GM12892 (cell line): ENCODE measurements at regions not wholly inside any gene's neighbourhood (a gene's known extent, or its start where the extent isn't known, plus 50 kb on each side); places are given as distances from the start of the nearest gene placed in this dataset.
"Not testable (repeated sequence)": the region's sequence is repeated elsewhere in the genome, so short reads cannot be mapped to it uniquely, and the experiment has no call there.

Source experiments
- DNase-seq: peaks from one replicate; pipeline ENCODE4 v3.0.0; 2011; ENCODE audit not compliant: insufficient read length
- FAIRE-seq: peaks from 2 replicates; lab custom pipeline; 2011; peaks lifted over from hg19 to GRCh38; lab: Jason Lieb, UNC
- POLR2A ChIP-seq: IDR thresholded peaks from 2 replicates; pipeline ENCODE4 v1.6.1; 2011; ENCODE audit warnings: low read depth, low read length, control low read depth
- POLR2AphosphoS5 ChIP-seq: IDR thresholded peaks from 2 replicates; pipeline ENCODE4 v1.6.1; 2011; ENCODE audit warnings: low read depth, low read length, control low read depth
- TAF1 ChIP-seq: IDR thresholded peaks from 2 replicates; pipeline ENCODE4 v1.6.1; 2011; ENCODE audit warnings: low read depth, mild to moderate bottlenecking, control low read depth, low read length, borderline replicate concordance

GRCh38 chr7:106358103-106358663 is 73.4 kb upstream of the NAMPT start:
- no peak for DNase-seq
- no peak for TF ChIP-seq POLR2A
- no peak for TF ChIP-seq TAF1
- FAIRE-seq, result no peak

- TF ChIP-seq POLR2AphosphoS5, result no peak
- no peak for TF ChIP-seq POLR2A
- no peak for TF ChIP-seq TAF1
- DNase-seq (no peak), FAIRE-seq (no peak)
Observed at GRCh38 chr7:106357675-106358074, 72.9 kb upstream of the NAMPT start.

- TF ChIP-seq POLR2A, result no peak
- no peak for TF ChIP-seq TAF1
- TF ChIP-seq POLR2AphosphoS5, result no peak
- FAIRE-seq (no peak), DNase-seq (no peak)
Observed at GRCh38 chr7:106354822-106355221, 70.0 kb upstream of the NAMPT start.

GRCh38 chr7:106353944-106354343 is 69.2 kb upstream of the NAMPT start:
- DNase-seq (no peak), FAIRE-seq (no peak)
- TF ChIP-seq TAF1, result no peak
- no peak for TF ChIP-seq POLR2AphosphoS5
- TF ChIP-seq POLR2A, result no peak

GRCh38 chr7:106348231-106348630 is 63.4 kb upstream of the NAMPT start:
- DNase-seq, result no peak
- TF ChIP-seq POLR2AphosphoS5, result no peak
- TF ChIP-seq TAF1, result no peak
- no peak for TF ChIP-seq POLR2A
- no peak for FAIRE-seq

GRCh38 chr7:106347229-106347833 is 62.5 kb upstream of the NAMPT start:
- TF ChIP-seq TAF1, result no peak
- no peak for TF ChIP-seq POLR2AphosphoS5
- no peak for TF ChIP-seq POLR2A
- DNase-seq, result no peak
- FAIRE-seq, result peak; percentile 65

GRCh38 chr7:106346678-106347217 is 62.0 kb upstream of the NAMPT start:
- TF ChIP-seq POLR2AphosphoS5, result no peak
- no peak for TF ChIP-seq POLR2A
- TF ChIP-seq TAF1, result no peak
- FAIRE-seq, result peak; percentile 95
- DNase-seq, result peak; percentile 4

GRCh38 chr7:106346167-106346677 is 61.4 kb upstream of the NAMPT start:
- no peak for DNase-seq
- no peak for FAIRE-seq
- no peak for TF ChIP-seq POLR2AphosphoS5
- no peak for TF ChIP-seq POLR2A
- TF ChIP-seq TAF1, result no peak

GRCh38 chr7:106345421-106346166 is 60.8 kb upstream of the NAMPT start:
- no peak for TF ChIP-seq POLR2A
- no peak for TF ChIP-seq POLR2AphosphoS5
- no peak for TF ChIP-seq TAF1
- peak; percentile 57 for FAIRE-seq
- DNase-seq, result no peak

GRCh38 chr7:106344861-106345260 is 60.1 kb upstream of the NAMPT start:
- TF ChIP-seq POLR2AphosphoS5 (no peak), TAF1 (no peak), POLR2A (no peak)
- no peak for FAIRE-seq
- DNase-seq, result no peak

GRCh38 chr7:106344211-106344610 is 59.4 kb upstream of the NAMPT start:
- TF ChIP-seq TAF1, result no peak
- TF ChIP-seq POLR2A, result no peak
- no peak for TF ChIP-seq POLR2AphosphoS5
- DNase-seq (no peak), FAIRE-seq (no peak)

- not testable (repeated sequence) for FAIRE-seq, DNase-seq
Observed at GRCh38 chr7:106342049-106342448, 57.3 kb upstream of the NAMPT start.

- FAIRE-seq, result not testable (repeated sequence)
Observed at GRCh38 chr7:106340247-106340596, 55.4 kb upstream of the NAMPT start.

More at GRCh38 chr7:106340247-106340596, 55.4 kb upstream of the NAMPT start:
- not testable (repeated sequence) for DNase-seq
